BLaER1 (cell line): ENCODE measurements at regions not wholly inside any gene's neighbourhood (a gene's known extent, or its start where the extent isn't known, plus 50 kb on each side); places are given as distances from the start of the nearest gene placed in this dataset.

Experiments
- H3K27ac ChIP-seq: shearing (Covaris generic); formaldehyde crosslinking; 2 replicates; pipeline ENCODE4 v1.8.1; 2022
- H3K27me3 ChIP-seq: shearing (Covaris generic); formaldehyde crosslinking; 2 replicates; pipeline ENCODE4 v1.8.1; 2022
- H3K36me3 ChIP-seq: shearing (Covaris generic); formaldehyde crosslinking; 2 replicates; pipeline ENCODE4 v1.8.1; 2022
- H3K4me1 ChIP-seq: shearing (Covaris generic); formaldehyde crosslinking; 2 replicates; pipeline ENCODE4 v1.8.1; 2022
- H3K4me2 ChIP-seq: shearing (Covaris generic); formaldehyde crosslinking; 2 replicates; pipeline ENCODE4 v1.8.1; 2022
- H3K4me3 ChIP-seq: shearing (Covaris generic); formaldehyde crosslinking; 2 replicates; pipeline ENCODE4 v1.8.1; 2022
- H3K9ac ChIP-seq: shearing (Covaris generic); formaldehyde crosslinking; 2 replicates; pipeline ENCODE4 v1.8.1; 2022
- H3K9me3 ChIP-seq: shearing (Covaris generic); formaldehyde crosslinking; 2 replicates; pipeline ENCODE4 v1.8.1; 2022
- H4K20me1 ChIP-seq: shearing (Covaris generic); formaldehyde crosslinking; 2 replicates; pipeline ENCODE4 v1.8.1; 2022
- Cebpa-rat ChIP-seq: shearing (Covaris generic); IDR thresholded peaks from 2 replicates; pipeline ENCODE4 v1.8.1; 2022

- Histone ChIP-seq H3K4me2 (no peak overlapping the region), H3K4me3 (no peak overlapping the region), H3K9ac (no peak overlapping the region), H4K20me1 (no peaks in the 10 kb centered on the region), H3K27me3 (no peaks in the 10 kb centered on the region), H3K9me3 (no peaks in the 10 kb centered on the region), H3K36me3 (no peaks in the 10 kb centered on the region), H3K27ac (no peak overlapping the region), H3K4me1 (no peaks in the 10 kb centered on the region)
- no peak for TF ChIP-seq Cebpa-rat
Measured at GRCh38 chr1:73781251-73781650, 416.7 kb downstream of the LRRIQ3 start.

DNA sequence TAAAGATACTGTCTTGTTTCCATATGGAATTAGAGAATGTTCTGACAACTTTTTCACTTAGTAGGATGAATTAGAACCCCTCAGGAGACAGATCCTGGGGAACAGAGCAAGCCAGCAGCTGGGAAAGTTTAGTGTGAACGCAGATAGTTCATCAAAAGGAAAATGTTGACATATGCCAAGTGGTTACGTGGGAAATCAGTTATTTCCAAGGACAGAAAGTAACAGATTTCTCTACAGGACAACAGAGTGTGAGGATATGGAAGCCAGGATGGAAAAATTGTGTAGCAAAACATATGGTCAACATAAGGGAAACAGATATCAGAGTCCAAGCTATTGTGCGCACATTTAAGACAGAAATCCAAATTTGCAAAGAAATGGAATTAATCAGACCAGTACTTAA is 419.5 kb downstream of the LRRIQ3 start:
- no peak overlapping the region for H3K4me3 ChIP-seq
- no peaks in the 10 kb centered on the region for H3K9me3 ChIP-seq
- no peaks in the 10 kb centered on the region for H3K4me1 ChIP-seq
- H3K9ac ChIP-seq, result no peak overlapping the region
- no peaks in the 10 kb centered on the region for H3K36me3 ChIP-seq
- H3K27ac ChIP-seq, result no peak overlapping the region
- no peak overlapping the region for H3K4me2 ChIP-seq
- no peaks in the 10 kb centered on the region for H4K20me1 ChIP-seq
- no peaks in the 10 kb centered on the region for H3K27me3 ChIP-seq
- no peak for TF ChIP-seq Cebpa-rat

- Histone ChIP-seq H4K20me1 (no peaks in the 10 kb centered on the region), H3K9ac (no peak overlapping the region), H3K27ac (no peak overlapping the region), H3K27me3 (no peaks in the 10 kb centered on the region), H3K9me3 (no peaks in the 10 kb centered on the region), H3K4me3 (no peak overlapping the region), H3K4me2 (no peak overlapping the region), H3K4me1 (no peaks in the 10 kb centered on the region), H3K36me3 (no peaks in the 10 kb centered on the region)
- no peak for TF ChIP-seq Cebpa-rat
Measured at GRCh38 chr1:73775896-73776295, 422.1 kb downstream of the LRRIQ3 start.

DNA sequence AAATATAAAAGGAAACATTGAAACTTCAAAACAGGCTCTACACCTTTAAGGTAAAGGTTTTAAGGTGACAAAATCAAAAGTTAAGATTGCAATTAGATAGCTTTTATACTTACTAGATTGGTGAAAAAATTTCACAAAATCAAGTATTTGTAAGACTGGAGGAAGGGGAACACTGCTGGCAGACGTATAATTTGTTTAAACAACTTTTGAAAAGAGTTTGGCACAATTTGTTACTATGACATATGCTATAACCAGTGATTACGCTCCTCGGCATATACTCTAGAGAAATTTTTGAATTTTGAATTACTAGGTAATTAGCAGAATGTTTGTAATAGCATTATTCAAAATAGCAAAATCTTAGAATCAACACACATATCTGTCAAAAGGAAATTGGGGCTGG is 425.0 kb downstream of the LRRIQ3 start:
- Histone ChIP-seq H4K20me1 (no peaks in the 10 kb centered on the region), H3K4me1 (no peaks in the 10 kb centered on the region), H3K27me3 (no peaks in the 10 kb centered on the region), H3K27ac (no peak overlapping the region), H3K4me3 (no peak overlapping the region), H3K36me3 (no peaks in the 10 kb centered on the region), H3K4me2 (no peak overlapping the region), H3K9ac (no peak overlapping the region), H3K9me3 (no peaks in the 10 kb centered on the region)
- TF ChIP-seq Cebpa-rat, result no peak

- Histone ChIP-seq H4K20me1 (no peaks in the 10 kb centered on the region), H3K9ac (no peak overlapping the region), H3K9me3 (no peaks in the 10 kb centered on the region), H3K36me3 (no peaks in the 10 kb centered on the region), H3K4me2 (no peak overlapping the region), H3K4me3 (no peak overlapping the region), H3K27ac (no peak overlapping the region), H3K4me1 (no peaks in the 10 kb centered on the region), H3K27me3 (no peaks in the 10 kb centered on the region)
- no peak for TF ChIP-seq Cebpa-rat
Measured at GRCh38 chr1:73771396-73771795, 426.6 kb downstream of the LRRIQ3 start.

DNA sequence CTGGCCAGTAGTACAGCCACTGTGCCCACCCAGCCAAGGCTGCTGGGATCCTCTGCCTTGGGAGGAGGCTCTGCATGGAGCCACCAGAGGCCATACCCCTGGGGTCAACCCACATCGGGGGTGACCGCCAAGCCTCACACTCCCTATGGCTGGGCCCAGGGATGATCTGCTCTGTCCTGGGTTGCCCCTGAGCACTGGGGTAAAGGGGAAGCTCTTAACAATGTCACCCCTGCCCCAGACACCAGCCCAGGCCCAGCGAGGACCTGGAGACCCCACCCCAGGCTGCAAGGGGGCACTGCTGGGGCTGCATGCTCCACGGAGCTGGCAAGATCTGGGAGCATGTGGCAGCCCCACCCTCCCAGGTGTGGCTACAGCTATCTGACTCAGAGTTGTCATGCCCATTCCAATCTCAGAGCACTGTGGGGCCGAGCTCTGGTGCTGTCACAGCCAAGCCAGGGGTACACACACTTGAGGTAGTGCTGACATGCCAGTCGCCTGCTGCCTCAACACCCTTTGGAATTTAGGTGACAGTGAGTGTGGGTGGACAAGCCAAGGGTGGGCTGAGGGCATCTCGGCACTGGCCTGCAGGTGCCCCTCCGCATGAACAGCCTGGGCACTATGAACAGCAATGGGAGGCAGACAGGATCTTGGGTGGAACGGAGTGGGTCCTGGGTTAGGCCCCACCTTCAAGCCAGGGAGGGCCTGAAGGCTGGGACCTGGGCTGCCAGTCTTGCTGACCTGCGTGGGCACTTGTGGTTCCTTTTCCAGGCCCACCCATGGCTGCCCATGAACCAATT is 427.7 kb downstream of the LRRIQ3 start:
- no peak for TF ChIP-seq Cebpa-rat
- H3K9me3 ChIP-seq, result no peaks in the 10 kb centered on the region
- H3K9ac ChIP-seq, result no peak overlapping the region

DNA sequence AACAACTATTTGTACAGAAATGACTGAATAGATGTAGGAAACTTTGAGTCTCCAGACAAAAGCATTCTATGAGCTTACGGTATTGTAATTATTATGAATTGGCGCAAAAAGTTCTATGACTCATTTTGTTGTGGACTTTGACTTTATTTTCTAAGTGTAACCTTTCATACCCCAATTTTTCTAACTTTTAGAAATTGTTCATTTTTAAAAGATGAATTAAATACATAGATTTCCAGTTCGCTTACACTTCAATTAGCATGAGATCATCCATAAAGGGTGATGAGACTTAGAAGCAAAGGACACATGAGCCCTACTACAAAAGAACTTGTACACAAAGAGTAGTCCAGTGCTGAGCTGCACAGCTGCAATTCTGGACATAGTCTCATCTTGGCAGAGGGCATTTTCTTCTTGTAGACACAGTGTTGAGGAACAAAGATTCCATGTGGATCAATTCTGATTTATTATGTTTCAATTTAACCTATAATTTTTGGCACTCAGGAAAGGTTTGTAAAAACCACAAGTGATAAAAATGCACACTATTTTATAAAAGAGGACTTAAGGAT is 431.1 kb downstream of the LRRIQ3 start:
- Histone ChIP-seq H3K27ac (no peak overlapping the region), H3K9me3 (no peaks in the 10 kb centered on the region), H3K4me1 (no peaks in the 10 kb centered on the region), H3K4me3 (no peak overlapping the region), H3K36me3 (no peaks in the 10 kb centered on the region), H3K27me3 (no peaks in the 10 kb centered on the region), H4K20me1 (no peaks in the 10 kb centered on the region), H3K4me2 (no peak overlapping the region), H3K9ac (no peak overlapping the region)
- no peak for TF ChIP-seq Cebpa-rat

More for the DNA sequence above, 427.7 kb downstream of the LRRIQ3 start:
- Histone ChIP-seq H3K4me3 (no peak overlapping the region), H3K27me3 (no peaks in the 10 kb centered on the region), H3K4me1 (no peaks in the 10 kb centered on the region), H3K27ac (no peak overlapping the region), H3K36me3 (no peaks in the 10 kb centered on the region), H4K20me1 (no peaks in the 10 kb centered on the region), H3K4me2 (no peak overlapping the region)

GRCh38 chr1:73765551-73766233 is 432.3 kb downstream of the LRRIQ3 start:
- no peaks in the 10 kb centered on the region for H3K36me3 ChIP-seq
- no peaks in the 10 kb centered on the region for H3K27me3 ChIP-seq
- no peak overlapping the region for H3K9ac ChIP-seq
- no peak overlapping the region for H3K4me2 ChIP-seq
- H3K4me3 ChIP-seq, result no peak overlapping the region
- TF ChIP-seq Cebpa-rat, result no peak
- H3K9me3 ChIP-seq, result no peaks in the 10 kb centered on the region
- H3K27ac ChIP-seq, result no peak overlapping the region
- no peaks in the 10 kb centered on the region for H4K20me1 ChIP-seq
- H3K4me1 ChIP-seq, result no peaks in the 10 kb centered on the region

DNA sequence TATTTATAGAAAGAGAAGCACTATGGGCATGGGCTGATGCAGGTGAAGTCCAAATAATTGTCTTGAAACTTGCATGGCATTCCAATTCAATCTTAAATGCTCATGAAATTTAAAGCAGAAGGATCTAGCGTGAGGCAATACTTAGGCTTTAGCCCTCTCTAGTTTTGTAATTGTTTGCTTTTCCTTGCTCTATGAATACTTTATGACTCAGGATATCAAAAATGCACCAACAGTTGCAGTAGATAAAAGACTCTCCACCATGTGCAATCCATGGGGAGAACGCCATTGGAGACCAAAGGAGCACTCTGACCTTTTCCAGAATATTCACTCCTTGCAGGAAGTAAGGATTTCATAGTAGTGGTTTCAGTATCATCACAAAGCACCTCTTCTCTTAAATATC is 436.4 kb downstream of the LRRIQ3 start:
- Histone ChIP-seq H3K4me3 (no peak overlapping the region), H3K4me2 (no peak overlapping the region), H3K9ac (no peak overlapping the region), H3K36me3 (no peaks in the 10 kb centered on the region), H3K4me1 (no peaks in the 10 kb centered on the region), H3K9me3 (no peaks in the 10 kb centered on the region), H3K27me3 (no peaks in the 10 kb centered on the region), H4K20me1 (no peaks in the 10 kb centered on the region), H3K27ac (no peak overlapping the region)
- no peak for TF ChIP-seq Cebpa-rat

DNA sequence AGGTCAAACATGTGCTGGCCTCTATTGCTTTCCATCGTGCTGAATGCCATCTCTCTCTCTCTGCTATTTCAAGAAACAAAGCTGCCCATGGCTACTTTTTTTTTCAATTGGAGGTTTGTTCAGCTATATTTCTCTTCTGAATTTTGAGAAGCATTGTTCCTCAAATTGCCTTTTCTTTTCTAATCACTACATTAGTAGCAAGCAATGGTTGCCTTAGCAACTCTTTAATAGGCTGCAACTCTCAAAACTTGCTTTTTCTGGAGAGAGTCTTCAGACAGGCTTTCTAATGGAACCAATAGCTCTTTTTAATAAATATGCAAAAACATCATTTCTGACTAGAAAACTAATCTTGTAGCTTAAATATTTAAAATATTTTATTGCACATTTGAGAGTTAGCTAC is 439.0 kb downstream of the LRRIQ3 start:
- H3K36me3 ChIP-seq, result no peaks in the 10 kb centered on the region
- TF ChIP-seq Cebpa-rat, result no peak

More for the DNA sequence above, 439.0 kb downstream of the LRRIQ3 start:
- Histone ChIP-seq H4K20me1 (no peaks in the 10 kb centered on the region), H3K27ac (no peak overlapping the region), H3K4me1 (no peaks in the 10 kb centered on the region), H3K27me3 (no peaks in the 10 kb centered on the region), H3K4me3 (no peak overlapping the region), H3K9ac (no peak overlapping the region), H3K9me3 (no peaks in the 10 kb centered on the region), H3K4me2 (no peak overlapping the region)
